Endodermal cell (in vitro differentiated cells): ENCODE measurements at regions not wholly inside any gene's neighbourhood (a gene's known extent, or its start where the extent isn't known, plus 50 kb on each side); places are given as distances from the start of the nearest gene placed in this dataset.

Source experiments
- DNase-seq: peaks from one replicate; pipeline ENCODE4 v3.0.0-alpha.2; 2017
- H3K27ac ChIP-seq: 2 replicates; pipeline ENCODE4 v1.5.1; 2013; ENCODE audit warnings: mild to moderate bottlenecking, low read depth, low read length, moderate library complexity
- H3K27me3 ChIP-seq: 2 replicates; pipeline ENCODE4 v1.6.1; 2013; ENCODE audit warnings: mild to moderate bottlenecking, low read length, moderate library complexity; ENCODE audit not compliant: insufficient read depth, control insufficient read depth, poor library complexity, severe bottlenecking
- H3K36me3 ChIP-seq: 2 replicates; pipeline ENCODE4 v1.7.0; 2013; ENCODE audit warnings: mild to moderate bottlenecking, low read length, moderate library complexity; ENCODE audit not compliant: control insufficient read depth, insufficient read depth
- H3K4me1 ChIP-seq: one replicate; pipeline ENCODE4 v1.7.0; 2013; ENCODE audit warnings: low read length; ENCODE audit not compliant: control insufficient read depth, insufficient read depth
- H3K4me3 ChIP-seq: 2 replicates; pipeline ENCODE4 v1.5.1; 2013; ENCODE audit warnings: mild to moderate bottlenecking, low read length, moderate library complexity
- H3K9ac ChIP-seq: 2 replicates; pipeline ENCODE4 v1.6.1; 2013; ENCODE audit warnings: mild to moderate bottlenecking, low read length, moderate library complexity; ENCODE audit not compliant: poor library complexity, severe bottlenecking; ENCODE audit errors: extremely low read depth
- H3K9me3 ChIP-seq: 2 replicates; pipeline ENCODE4 v1.6.1; 2013; ENCODE audit warnings: mild to moderate bottlenecking, low read length, moderate library complexity; ENCODE audit not compliant: control insufficient read depth
- H3K27ac Mint-ChIP-seq: 2 replicates; pipeline ENCODE4 v1.8.0; 2020; ENCODE audit warnings: mixed read lengths
- H3K27me3 Mint-ChIP-seq: 2 replicates; pipeline ENCODE4 v1.8.0; 2021; ENCODE audit warnings: mild to moderate bottlenecking, mixed read lengths; ENCODE audit not compliant: insufficient read depth
- H3K36me3 Mint-ChIP-seq: 2 replicates; pipeline ENCODE4 v1.8.0; 2020; ENCODE audit warnings: low read depth, mixed read lengths
- H3K4me1 Mint-ChIP-seq: 2 replicates; pipeline ENCODE4 v1.8.0; 2020; ENCODE audit warnings: mixed read lengths
- H3K4me3 Mint-ChIP-seq: 2 replicates; pipeline ENCODE4 v1.8.0; 2020; ENCODE audit warnings: mild to moderate bottlenecking, moderate library complexity, mixed read lengths
- H3K9me3 Mint-ChIP-seq: 2 replicates; pipeline ENCODE4 v1.8.0; 2020; ENCODE audit warnings: mild to moderate bottlenecking, mixed read lengths
- whole genome bisulfite sequencing, 2 experiments: methylation state at CpG; one replicate each; pipeline versions ENCODE4 v1.1.5 to v1.1.7; 2013; ENCODE audit warnings: missing lambda C conversion rate in 2 of 2, mixed read lengths in 1 of 2; ENCODE audit not compliant: insufficient coverage in 1 of 2, insufficient read length in 1 of 2; 5-methylcytosine and 5-hydroxymethylcytosine counted together
- TF ChIP-seq, protein P1 (sequence below): fragments of 200-600 bp; sonication (generic); conservative IDR thresholded peaks from 2 replicates; pipeline ENCODE4 v1.5.0; 2021; ENCODE audit warnings: antibody characterized with exemption, mild to moderate bottlenecking

DNA sequence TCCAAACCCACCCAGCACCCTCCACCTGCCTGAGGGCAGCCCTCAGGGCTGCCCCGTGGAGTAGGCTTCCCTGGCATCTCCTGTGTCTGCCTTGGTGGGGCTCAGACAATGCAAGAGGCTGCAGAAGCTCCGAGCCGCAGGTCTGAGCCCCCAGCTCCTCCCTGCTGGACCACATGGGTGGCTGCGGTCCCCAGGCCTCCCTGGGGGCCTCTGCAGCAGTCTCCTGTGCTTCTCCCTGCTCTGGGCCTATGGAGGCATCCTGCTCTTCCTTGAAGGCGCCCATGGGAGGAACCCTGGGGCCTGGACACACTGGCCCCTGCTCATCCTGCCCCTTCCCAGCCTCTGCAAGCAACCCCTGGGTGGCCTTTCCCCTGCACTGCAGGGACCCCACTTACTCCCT is 86.1 kb upstream of the ACTRT2 start:
- TF ChIP-seq, protein P1, sequence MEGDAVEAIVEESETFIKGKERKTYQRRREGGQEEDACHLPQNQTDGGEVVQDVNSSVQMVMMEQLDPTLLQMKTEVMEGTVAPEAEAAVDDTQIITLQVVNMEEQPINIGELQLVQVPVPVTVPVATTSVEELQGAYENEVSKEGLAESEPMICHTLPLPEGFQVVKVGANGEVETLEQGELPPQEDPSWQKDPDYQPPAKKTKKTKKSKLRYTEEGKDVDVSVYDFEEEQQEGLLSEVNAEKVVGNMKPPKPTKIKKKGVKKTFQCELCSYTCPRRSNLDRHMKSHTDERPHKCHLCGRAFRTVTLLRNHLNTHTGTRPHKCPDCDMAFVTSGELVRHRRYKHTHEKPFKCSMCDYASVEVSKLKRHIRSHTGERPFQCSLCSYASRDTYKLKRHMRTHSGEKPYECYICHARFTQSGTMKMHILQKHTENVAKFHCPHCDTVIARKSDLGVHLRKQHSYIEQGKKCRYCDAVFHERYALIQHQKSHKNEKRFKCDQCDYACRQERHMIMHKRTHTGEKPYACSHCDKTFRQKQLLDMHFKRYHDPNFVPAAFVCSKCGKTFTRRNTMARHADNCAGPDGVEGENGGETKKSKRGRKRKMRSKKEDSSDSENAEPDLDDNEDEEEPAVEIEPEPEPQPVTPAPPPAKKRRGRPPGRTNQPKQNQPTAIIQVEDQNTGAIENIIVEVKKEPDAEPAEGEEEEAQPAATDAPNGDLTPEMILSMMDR: no peak
- Histone ChIP-seq H3K27me3 (no peaks in the 10 kb centered on the region), H3K4me1 (no peaks in the 10 kb centered on the region), H3K9ac (no peak overlapping the region), H3K9me3 (peaks cover 39% of the 10 kb centered on the region), H3K4me3 (no peak overlapping the region), H3K27ac (no peak overlapping the region), H3K36me3 (no peaks in the 10 kb centered on the region)
- no peak for DNase-seq
- H3K9me3 Mint-ChIP-seq: peaks cover 90% of the 10 kb centered on the region
- WGBS, 2 experiments: 58 to 76% methylated on average over 3 to 5 of the region's 5 CpGs
- H3K36me3 Mint-ChIP-seq: peaks cover 4% of the 10 kb centered on the region
- no peaks in the 10 kb centered on the region for H3K27me3 Mint-ChIP-seq
- no peak overlapping the region for H3K27ac Mint-ChIP-seq
- H3K4me3 Mint-ChIP-seq: no peak overlapping the region
- H3K4me1 Mint-ChIP-seq: no peaks in the 10 kb centered on the region

DNA sequence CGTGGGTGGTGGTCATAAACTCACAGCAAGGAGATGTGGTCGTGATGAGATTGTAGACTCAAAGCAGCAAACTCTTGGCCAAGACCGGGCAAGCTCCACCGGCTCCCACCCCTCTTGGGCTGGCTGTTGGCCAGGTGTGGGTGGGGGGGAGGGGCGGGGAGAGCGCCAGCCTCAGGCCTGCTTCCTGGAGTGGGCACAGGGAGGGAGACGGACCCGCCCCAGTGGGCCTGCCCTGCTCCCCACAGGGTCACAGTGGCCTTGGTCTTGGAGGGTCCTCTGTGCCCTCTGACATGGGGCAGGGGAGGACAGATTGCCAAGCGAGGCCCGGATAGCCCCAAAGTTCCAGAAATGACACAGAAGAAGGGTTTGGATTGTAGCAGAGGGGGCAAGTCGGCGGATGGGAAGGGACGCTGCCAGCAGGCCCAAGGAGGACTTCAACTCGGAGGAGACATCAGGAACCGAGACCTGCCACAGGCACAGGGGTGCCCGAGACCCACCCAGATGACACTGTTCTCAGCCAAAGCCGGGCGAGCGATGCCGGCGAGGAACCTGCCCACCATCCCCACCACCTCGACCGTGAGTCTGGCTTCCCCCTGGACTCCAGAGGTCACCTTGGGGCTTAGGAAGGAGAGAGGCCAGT is 85.4 kb upstream of the ACTRT2 start:
- Histone ChIP-seq H3K27me3 (no peaks in the 10 kb centered on the region), H3K36me3 (no peaks in the 10 kb centered on the region), H3K9ac (no peak overlapping the region), H3K4me1 (no peaks in the 10 kb centered on the region), H3K9me3 (peaks cover 46% of the 10 kb centered on the region), H3K4me3 (no peak overlapping the region), H3K27ac (no peak overlapping the region)
- Mint-ChIP-seq H3K36me3 (peaks cover 4% of the 10 kb centered on the region), H3K27me3 (no peaks in the 10 kb centered on the region), H3K9me3 (peaks cover 90% of the 10 kb centered on the region), H3K4me3 (no peak overlapping the region), H3K27ac (no peak overlapping the region), H3K4me1 (no peaks in the 10 kb centered on the region)
- TF ChIP-seq, protein P1: no peak
- no peak for DNase-seq
- 84 to 98% methylated on average over 4 to 23 of the region's 23 CpGs for WGBS, 2 experiments

DNA sequence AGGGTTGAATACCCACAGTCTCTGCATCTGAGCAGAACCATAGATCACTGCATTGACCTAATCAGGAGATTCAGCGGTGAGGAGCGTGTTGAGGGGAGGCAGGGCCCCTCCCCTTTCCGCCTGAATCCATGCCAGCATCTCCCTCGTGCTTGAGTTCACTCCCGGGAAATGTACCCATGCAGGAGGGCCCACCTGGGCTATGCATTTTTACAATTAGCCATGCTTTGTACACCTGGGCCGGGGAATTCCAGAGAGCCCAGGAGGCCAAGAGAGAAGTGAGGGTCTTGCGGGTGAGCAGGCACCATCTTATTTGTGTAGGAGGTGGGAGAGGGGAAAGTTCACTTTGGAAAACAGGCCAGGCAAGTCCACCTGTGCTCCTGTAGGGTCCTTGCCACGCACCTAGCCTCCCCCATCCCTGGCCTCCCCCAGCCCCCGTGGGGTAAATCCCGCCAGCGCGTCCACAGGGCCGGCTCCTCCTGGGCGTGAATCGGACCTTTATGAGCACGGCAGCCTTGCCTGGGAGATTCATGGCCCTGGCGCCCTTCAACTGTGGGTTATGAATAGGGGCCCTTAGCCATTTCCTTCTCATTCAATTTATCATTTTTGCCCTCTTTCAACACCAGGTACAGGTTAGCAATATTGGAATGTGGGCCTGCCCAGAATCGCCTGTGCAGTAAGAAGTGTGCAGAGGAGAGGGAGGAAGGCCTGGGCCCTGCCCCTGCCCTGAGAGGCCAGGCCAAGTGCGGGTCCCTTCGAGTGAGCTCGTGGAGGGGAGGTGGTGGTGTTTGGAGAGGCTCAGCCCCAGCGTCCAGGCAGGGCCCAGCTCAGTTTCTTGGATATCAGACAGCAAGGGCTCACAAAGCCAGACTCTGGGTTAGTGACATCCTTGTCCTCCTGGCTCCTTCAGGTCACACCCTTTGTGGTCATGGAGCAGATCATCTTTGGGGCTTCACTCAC is 84.4 kb upstream of the ACTRT2 start:
- no peak for DNase-seq
- no peak overlapping the region for H3K4me3 ChIP-seq
- no peaks in the 10 kb centered on the region for H3K27me3 Mint-ChIP-seq
- WGBS, 2 experiments: 81 to 86% methylated on average over 10 to 22 of the region's 22 CpGs
- no peaks in the 10 kb centered on the region for H3K4me1 Mint-ChIP-seq
- H3K27me3 ChIP-seq: no peaks in the 10 kb centered on the region
- no peak overlapping the region for H3K4me3 Mint-ChIP-seq
- peaks cover 92% of the 10 kb centered on the region for H3K9me3 Mint-ChIP-seq
- H3K36me3 ChIP-seq: no peaks in the 10 kb centered on the region
- TF ChIP-seq, protein P1: no peak
- peaks cover 55% of the 10 kb centered on the region for H3K9me3 ChIP-seq
- H3K4me1 ChIP-seq: no peaks in the 10 kb centered on the region
- H3K9ac ChIP-seq: no peak overlapping the region
- no peak overlapping the region for H3K27ac ChIP-seq
- peaks cover 4% of the 10 kb centered on the region for H3K36me3 Mint-ChIP-seq
- no peak overlapping the region for H3K27ac Mint-ChIP-seq
